PC-3 (cell line): ENCODE measurements at regions not wholly inside any gene's neighbourhood (a gene's known extent, or its start where the extent isn't known, plus 50 kb on each side); places are given as distances from the start of the nearest gene placed in this dataset.

Source experiments
- EZH2phosphoT487 ChIP-seq: fragments of 300-600 bp; sonication (generic); IDR thresholded peaks from 2 replicates; pipeline ENCODE4 v1.6.1; 2018; ENCODE audit warnings: mild to moderate bottlenecking, antibody characterized with exemption, low read length, borderline replicate concordance
- TF ChIP-seq, protein P1 (sequence below): fragments of 300-600 bp; sonication (generic); conservative IDR thresholded peaks from 2 replicates; pipeline ENCODE4 v1.5.1; 2017; ENCODE audit warnings: antibody characterized with exemption, low read depth, mild to moderate bottlenecking, low read length

- TF ChIP-seq, protein P1, sequence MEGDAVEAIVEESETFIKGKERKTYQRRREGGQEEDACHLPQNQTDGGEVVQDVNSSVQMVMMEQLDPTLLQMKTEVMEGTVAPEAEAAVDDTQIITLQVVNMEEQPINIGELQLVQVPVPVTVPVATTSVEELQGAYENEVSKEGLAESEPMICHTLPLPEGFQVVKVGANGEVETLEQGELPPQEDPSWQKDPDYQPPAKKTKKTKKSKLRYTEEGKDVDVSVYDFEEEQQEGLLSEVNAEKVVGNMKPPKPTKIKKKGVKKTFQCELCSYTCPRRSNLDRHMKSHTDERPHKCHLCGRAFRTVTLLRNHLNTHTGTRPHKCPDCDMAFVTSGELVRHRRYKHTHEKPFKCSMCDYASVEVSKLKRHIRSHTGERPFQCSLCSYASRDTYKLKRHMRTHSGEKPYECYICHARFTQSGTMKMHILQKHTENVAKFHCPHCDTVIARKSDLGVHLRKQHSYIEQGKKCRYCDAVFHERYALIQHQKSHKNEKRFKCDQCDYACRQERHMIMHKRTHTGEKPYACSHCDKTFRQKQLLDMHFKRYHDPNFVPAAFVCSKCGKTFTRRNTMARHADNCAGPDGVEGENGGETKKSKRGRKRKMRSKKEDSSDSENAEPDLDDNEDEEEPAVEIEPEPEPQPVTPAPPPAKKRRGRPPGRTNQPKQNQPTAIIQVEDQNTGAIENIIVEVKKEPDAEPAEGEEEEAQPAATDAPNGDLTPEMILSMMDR: no peak
- no peak for TF ChIP-seq EZH2phosphoT487
Measured at GRCh38 chr5:31027721-31028120, 165.8 kb upstream of the CDH6 start.
